IgD-negative memory B cell (primary cell): ENCODE measurements at regions not wholly inside any gene's neighbourhood (a gene's known extent, or its start where the extent isn't known, plus 50 kb on each side); places are given as distances from the start of the nearest gene placed in this dataset.

Experiments used
- H3K27ac Mint-ChIP-seq, 3 donors: one replicate each; pipeline ENCODE4 v1.8.0; 2020 to 2022; ENCODE audit warnings: mild to moderate bottlenecking in 3 of 3, mixed read lengths in 3 of 3, moderate library complexity in 1 of 3
- H3K27me3 Mint-ChIP-seq: one replicate; pipeline ENCODE4 v1.8.0; 2021; ENCODE audit warnings: mixed read lengths
- H3K36me3 Mint-ChIP-seq: one replicate; pipeline ENCODE4 v1.8.0; 2020; ENCODE audit warnings: mild to moderate bottlenecking, mixed read lengths
- H3K4me1 Mint-ChIP-seq, 3 donors: one replicate each; pipeline ENCODE4 v1.8.0; 2020 to 2022; ENCODE audit warnings: mixed read lengths in 3 of 3, mild to moderate bottlenecking in 1 of 3
- H3K4me3 Mint-ChIP-seq, 4 donors: one replicate each; pipeline ENCODE4 v1.8.0; 2020 to 2022; ENCODE audit warnings: mild to moderate bottlenecking in 4 of 4, mixed read lengths in 4 of 4, moderate library complexity in 3 of 4
- H3K9me3 Mint-ChIP-seq, 3 donors: one replicate each; pipeline ENCODE4 v1.8.0; 2020 to 2021; ENCODE audit warnings: mixed read lengths in 3 of 3, mild to moderate bottlenecking in 1 of 3

DNA sequence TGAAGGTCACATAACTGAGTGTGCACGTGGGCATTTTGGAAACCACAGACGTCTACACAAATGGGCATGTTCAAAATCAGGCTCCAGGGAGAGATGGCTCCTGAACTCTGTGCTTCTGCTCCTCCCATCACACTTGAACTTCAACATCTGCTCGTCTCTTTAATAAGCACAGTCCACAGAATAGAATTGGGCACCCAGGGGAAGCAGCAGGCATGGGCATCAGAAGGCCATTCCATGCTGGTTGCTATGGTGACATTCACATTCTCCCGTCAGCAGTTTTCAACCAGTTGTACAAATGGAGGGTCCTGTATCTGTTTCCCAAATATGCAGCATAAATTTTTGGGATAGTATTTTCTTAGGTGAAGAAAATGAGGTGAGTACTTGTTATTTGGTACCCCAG lies 183.7 kb upstream of the COPS8 start:
- no peak overlapping the region for H3K4me3 Mint-ChIP-seq
- peaks cover 2% of the 10 kb centered on the region for H3K27me3 Mint-ChIP-seq
- no peak overlapping the region for H3K27ac Mint-ChIP-seq
- no peaks in the 10 kb centered on the region for H3K36me3 Mint-ChIP-seq
- H3K4me1 Mint-ChIP-seq: peaks cover 0 to under 1% (median 0%) of the 10 kb centered on the region in 3 donors
- H3K9me3 Mint-ChIP-seq: no peaks in the 10 kb centered on the region

DNA sequence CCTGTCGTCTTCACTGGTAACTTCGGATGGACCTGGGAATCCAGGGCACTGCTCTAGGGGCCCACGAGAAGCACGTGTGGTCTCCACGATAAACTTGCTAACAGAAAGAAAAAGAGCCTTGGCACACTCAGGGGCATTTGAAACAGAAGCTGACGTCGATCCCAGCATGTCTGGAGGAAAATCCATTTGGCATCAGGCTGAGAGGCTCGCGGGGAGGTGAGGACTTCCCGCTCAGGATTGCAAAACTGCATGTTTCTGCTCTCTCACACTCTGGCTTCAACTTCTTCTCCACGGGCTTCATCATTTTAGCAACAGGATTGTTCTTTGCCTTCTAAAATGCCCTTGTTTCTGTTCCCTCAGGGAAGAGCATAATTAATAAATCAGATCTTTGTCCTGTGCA lies 181.7 kb upstream of the COPS8 start:
- Mint-ChIP-seq H3K4me1 (no peaks in the 10 kb centered on the region), H3K27ac (no peak overlapping the region), H3K27me3 (peaks cover 5% of the 10 kb centered on the region), H3K9me3 (no peaks in the 10 kb centered on the region), H3K36me3 (no peaks in the 10 kb centered on the region), H3K4me3 (no peak overlapping the region)

DNA sequence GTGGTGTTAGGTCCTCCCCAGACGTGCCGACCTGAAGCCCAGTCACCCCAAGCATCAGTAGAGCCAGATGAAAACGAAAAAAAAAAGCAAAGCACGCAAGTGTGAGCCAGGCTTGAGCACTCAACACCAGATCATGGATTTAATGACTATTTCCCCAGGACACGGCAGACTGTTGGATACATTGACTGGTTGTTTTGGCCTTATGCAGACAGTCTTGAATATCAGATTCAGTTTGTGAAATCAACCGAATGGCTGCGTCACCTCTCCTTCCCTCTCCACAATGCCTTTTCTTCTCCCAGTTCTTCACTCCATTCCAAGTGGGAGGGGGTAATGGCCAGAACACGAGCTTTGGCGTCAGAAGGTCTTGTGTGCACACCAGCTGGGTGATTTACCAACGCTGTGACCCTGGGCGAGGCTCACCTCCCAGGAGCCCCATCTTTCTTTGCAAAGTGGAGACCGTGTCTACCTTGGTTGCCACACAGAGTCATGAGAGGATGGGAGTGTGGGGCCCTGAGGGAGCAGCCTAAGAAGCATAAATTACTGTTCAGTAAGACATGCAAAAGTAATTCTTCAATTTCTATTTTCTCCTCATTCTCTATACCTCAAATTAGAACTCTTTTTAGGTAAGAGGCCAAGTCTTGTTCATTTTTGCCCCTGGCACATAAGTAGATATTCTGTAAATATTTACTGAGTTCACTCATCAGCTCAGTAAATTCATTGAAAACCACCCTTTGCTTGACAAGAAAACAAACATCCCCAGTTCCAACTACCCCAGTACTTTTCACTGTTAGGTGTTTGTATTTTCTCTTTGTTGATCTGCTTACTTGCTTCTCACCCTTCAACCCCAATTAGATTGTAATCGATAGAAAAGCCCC lies 181.1 kb upstream of the COPS8 start:
- no peaks in the 10 kb centered on the region for H3K4me1 Mint-ChIP-seq
- H3K27ac Mint-ChIP-seq: no peak overlapping the region
- peaks cover 5% of the 10 kb centered on the region for H3K27me3 Mint-ChIP-seq
- no peaks in the 10 kb centered on the region for H3K9me3 Mint-ChIP-seq
- H3K36me3 Mint-ChIP-seq: no peaks in the 10 kb centered on the region
- no peak overlapping the region for H3K4me3 Mint-ChIP-seq

DNA sequence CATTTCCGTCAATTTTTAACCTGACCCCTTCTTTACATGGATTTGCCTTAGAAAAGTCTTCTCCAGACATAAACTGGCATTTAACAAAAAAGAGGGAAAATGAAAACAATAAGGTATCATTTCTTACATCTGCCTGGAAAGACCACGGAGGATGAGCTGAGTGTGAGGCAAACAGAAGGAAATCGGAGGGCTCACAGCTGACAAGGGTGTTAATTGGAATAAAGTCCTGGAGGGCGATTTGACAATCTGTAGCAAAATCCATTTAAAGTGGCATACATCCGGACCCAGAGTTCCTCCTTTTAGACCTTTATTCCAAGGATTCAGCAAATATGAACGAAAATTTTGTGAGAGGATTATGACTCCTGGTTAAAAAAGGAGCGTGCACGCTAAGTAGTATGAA lies 179.7 kb upstream of the COPS8 start:
- H3K9me3 Mint-ChIP-seq: no peaks in the 10 kb centered on the region
- peaks cover 5% of the 10 kb centered on the region for H3K27me3 Mint-ChIP-seq
- no peak overlapping the region for H3K4me3 Mint-ChIP-seq
- H3K36me3 Mint-ChIP-seq: no peaks in the 10 kb centered on the region
- H3K27ac Mint-ChIP-seq: no peak overlapping the region
- no peaks in the 10 kb centered on the region for H3K4me1 Mint-ChIP-seq

DNA sequence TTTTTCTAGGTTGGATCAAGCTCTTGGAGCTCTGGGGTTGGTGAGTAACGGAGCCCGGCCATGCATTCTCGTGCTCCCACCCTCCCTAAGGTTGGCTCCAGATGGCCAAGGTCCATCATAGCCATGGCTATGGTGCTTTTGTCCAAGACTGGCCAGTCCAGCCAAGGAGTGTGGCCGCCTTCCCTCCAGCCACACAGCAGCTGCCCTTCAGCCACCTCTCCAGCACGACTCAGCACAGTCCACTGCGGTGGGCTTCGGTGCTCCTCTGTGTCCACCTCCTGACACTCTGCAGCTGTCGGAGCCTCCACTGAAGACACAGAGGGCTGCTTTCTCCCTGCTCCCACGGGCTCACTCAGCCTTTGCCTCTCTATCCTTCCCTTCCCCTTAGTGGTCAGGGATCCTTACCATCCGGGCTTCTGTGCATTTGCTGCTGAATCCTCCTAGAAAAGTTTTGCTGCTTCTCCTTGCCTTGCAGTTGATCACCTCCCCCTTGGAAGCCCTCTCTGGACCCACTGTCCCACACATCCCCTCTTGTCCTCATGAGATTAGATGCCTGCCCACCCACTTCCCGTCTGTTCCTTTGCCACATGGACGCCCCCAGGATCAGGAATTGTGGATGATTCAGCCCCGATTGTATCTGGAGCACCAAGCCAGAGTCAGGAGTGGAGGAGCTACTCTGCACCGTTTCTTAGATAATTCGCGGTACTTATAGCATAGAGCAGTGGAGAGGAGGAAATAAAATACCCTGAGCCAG lies 177.1 kb upstream of the COPS8 start:
- H3K36me3 Mint-ChIP-seq: no peaks in the 10 kb centered on the region
- peaks cover 6% of the 10 kb centered on the region for H3K27me3 Mint-ChIP-seq
- no peak overlapping the region for H3K4me3 Mint-ChIP-seq
- H3K27ac Mint-ChIP-seq: no peak overlapping the region
- no peaks in the 10 kb centered on the region for H3K4me1 Mint-ChIP-seq
- H3K9me3 Mint-ChIP-seq: no peaks in the 10 kb centered on the region

DNA sequence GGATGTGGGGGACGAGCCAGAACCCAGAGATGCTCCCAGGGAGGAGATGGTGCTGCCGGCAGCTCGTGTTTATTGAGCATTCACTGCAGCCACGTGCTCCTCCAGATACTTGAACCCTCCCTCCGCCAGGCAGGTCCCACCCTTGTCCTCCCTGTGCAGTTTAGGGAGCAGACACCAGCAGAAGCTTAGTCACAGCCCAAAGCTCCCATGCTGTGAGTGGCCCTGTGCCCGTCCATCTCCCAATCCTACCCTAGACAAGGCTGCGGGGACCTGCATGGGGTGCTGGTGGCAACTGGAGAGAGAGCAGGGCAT lies 176.5 kb upstream of the COPS8 start:
- Mint-ChIP-seq H3K27ac (no peak overlapping the region), H3K27me3 (peaks cover 6% of the 10 kb centered on the region), H3K4me3 (no peak overlapping the region), H3K9me3 (no peaks in the 10 kb centered on the region), H3K4me1 (no peaks in the 10 kb centered on the region), H3K36me3 (no peaks in the 10 kb centered on the region)

DNA sequence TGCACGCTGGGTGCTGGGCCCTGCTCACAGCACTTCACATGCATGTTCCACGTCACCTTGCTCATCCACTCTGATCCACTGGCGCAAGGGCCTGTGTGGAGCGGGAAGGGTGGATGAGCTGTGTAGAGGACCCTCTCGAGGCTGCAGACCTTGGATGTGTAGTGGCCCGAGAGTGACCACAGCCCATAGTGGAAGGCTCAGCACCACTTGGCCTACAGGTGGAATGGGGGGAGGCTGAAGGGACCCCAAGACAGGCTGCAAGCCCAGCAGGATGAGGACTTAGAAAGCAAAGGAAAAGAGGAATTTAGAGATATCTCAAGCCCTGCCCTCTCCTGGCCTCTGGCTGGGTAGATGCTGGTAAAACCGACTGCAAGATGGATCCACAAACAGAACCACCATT lies 175.9 kb upstream of the COPS8 start:
- Mint-ChIP-seq H3K4me3 (no peak overlapping the region), H3K9me3 (no peaks in the 10 kb centered on the region), H3K27me3 (peaks cover 6% of the 10 kb centered on the region), H3K27ac (no peak overlapping the region), H3K36me3 (no peaks in the 10 kb centered on the region), H3K4me1 (no peaks in the 10 kb centered on the region)

DNA sequence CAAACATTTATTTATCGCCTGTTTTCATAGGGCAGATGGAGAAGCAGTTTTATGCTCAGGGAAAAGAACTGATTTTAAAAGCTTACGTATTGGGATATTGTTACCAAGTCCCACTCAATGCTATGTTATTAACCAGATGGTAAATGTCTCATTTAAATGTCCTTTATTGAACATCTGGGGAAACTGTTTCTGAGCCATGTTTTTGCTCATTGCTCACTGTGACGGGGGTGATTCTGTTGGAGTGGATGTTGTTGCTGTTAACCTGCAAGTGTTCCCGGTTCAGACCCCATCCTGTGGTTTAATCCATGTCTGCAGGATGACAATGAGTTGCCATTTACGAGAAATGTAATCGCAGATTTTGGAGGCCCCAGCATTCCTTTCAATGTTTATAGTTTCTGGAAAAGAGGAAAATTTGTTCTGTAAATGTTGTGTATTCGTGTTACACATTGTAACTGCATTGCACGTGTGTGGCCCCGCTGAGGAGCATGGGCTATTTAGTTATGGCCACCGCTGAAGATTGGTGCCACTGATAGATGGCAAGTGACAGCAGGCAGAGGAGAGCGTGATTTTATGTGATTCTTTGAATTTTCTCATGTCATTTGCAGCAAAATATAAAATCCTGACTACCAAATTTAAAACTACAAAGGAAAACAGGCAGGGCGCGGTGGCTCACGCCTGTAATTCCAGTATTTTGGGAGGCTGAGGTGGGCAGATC lies 174.8 kb upstream of the COPS8 start:
- peaks cover 6% of the 10 kb centered on the region for H3K27me3 Mint-ChIP-seq
- H3K4me3 Mint-ChIP-seq: no peak overlapping the region
- no peaks in the 10 kb centered on the region for H3K9me3 Mint-ChIP-seq
- H3K4me1 Mint-ChIP-seq: no peaks in the 10 kb centered on the region
- H3K36me3 Mint-ChIP-seq: no peaks in the 10 kb centered on the region
- H3K27ac Mint-ChIP-seq: no peak overlapping the region

DNA sequence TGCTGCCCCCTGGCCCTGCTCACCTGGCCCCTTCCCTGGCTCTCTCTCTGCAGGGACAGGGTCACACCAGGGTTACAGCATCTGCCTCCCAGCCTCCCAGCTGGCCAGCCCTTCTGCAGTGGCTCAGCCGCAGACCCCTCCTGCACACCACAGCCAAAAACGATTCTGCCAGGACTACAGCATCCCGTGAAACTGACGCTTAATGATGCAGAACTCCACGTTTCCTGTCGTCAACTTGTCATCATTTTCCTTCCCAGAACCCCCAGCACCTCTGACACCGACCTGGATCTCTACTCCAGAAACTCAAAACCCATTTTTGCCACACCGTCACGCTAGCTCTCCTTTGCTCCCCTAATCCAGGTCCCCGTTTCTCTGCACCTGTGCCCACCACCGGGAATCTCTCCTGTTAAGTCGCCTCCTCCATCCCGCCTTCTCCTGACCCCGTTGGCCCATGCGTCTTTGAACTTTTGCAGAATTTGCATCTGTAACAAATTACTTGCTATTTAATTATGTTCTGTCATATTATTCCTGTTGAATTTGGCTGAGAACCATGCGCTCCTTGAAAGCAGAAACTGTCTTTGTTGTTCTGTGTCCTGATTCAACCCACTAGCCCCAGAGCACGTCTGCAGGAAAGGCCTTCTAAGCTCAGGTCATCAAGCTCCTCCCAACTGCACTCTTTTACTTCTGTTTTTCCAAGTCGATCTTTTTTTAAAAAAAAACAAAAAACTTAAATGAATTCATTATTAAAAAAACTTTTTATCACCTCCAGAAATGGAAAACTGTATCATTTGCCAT lies 173.2 kb upstream of the COPS8 start:
- Mint-ChIP-seq H3K27ac (no peak overlapping the region), H3K9me3 (no peaks in the 10 kb centered on the region), H3K36me3 (no peaks in the 10 kb centered on the region), H3K4me3 (no peak overlapping the region), H3K27me3 (peaks cover 6% of the 10 kb centered on the region), H3K4me1 (no peaks in the 10 kb centered on the region)

DNA sequence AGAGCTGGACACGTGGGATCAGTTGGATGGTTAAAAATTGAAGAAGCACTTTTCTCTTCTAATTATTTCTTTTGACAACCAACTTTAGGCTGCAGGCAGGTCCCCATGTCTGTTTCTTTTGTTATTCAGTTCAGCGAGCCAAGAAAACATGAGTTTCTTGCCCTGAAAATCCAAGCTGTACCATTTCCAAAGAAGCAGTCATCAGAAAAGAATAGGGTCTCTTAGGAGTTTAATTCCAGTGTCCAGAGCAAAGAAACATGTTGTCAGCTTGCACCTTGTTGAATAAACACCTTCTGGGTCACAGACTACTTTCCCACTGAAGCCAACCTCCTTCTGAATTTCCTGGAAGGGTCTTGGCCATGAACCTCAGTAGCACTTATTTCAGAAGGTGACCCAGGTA lies 170.5 kb upstream of the COPS8 start:
- H3K4me3 Mint-ChIP-seq: peak overlapping the region in 1 of 4 donors; percentile 22
- no peaks in the 10 kb centered on the region for H3K36me3 Mint-ChIP-seq
- H3K4me1 Mint-ChIP-seq: no peaks in the 10 kb centered on the region
- peaks cover 7% of the 10 kb centered on the region for H3K27me3 Mint-ChIP-seq
- no peak overlapping the region for H3K27ac Mint-ChIP-seq
- H3K9me3 Mint-ChIP-seq: no peaks in the 10 kb centered on the region

DNA sequence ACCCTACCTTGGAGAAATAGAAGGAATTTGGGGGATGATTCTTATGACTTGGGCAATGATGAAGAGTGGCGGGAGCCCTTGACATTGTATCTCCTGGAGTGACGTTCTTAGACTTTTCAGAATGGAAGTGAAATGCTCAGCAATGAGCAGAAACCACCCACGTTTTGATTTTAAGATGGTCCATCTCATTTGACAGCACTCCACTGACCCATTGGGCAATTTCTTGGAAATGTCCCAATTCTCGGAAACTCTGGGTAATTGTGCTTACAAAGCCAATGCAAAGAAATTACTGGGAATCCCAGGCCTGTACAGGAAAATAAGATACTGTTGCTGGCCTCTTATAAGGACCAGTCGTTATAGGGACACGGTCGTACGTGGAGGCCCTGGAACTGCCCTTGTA lies 170.0 kb upstream of the COPS8 start:
- Mint-ChIP-seq H3K4me1 (no peaks in the 10 kb centered on the region), H3K27me3 (peaks cover 9% of the 10 kb centered on the region), H3K36me3 (no peaks in the 10 kb centered on the region), H3K27ac (no peak overlapping the region), H3K9me3 (no peaks in the 10 kb centered on the region), H3K4me3 (no peak overlapping the region)

DNA sequence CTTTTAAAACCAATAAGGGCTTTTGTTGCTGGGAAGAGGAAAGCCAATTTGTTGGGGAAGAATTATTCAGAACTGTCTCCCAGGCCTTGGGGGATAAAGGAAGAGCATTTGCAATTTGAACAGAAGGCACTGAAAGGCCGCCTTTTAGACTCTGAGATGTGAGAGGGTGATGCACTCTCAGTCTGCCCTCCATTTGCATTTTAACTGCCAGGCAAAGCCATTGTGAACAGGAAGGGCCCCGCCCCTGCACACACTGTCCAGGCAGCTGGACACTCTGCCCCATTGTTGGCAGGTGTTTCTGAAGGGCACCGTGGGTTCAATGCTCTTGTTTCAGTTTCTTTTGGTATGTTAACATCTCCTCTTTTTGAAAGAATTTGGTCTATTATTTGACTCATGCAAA lies 169.5 kb upstream of the COPS8 start:
- H3K27ac Mint-ChIP-seq: no peak overlapping the region
- H3K36me3 Mint-ChIP-seq: no peaks in the 10 kb centered on the region
- H3K9me3 Mint-ChIP-seq: no peaks in the 10 kb centered on the region
- peaks cover 9% of the 10 kb centered on the region for H3K27me3 Mint-ChIP-seq
- H3K4me1 Mint-ChIP-seq: no peaks in the 10 kb centered on the region
- H3K4me3 Mint-ChIP-seq: no peak overlapping the region

DNA sequence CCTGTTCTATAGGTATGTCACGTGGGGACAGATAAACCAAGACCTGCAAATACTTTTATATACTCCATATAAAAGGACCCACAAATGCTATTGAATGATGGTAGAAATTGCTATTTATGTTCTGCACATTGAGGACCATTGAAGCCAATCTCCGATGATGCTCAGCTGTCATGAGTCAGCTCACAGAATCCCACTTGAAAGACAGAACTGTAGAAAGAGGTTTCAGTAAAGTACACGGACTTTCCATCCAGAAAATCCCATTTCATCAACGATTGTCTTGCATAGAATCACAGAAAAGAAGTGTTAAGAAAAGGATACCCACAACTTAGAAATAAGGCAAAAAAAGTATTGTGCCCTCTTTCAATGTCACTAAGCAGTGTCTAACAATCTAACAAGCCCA lies 169.0 kb upstream of the COPS8 start:
- H3K4me1 Mint-ChIP-seq: no peaks in the 10 kb centered on the region
- H3K36me3 Mint-ChIP-seq: no peaks in the 10 kb centered on the region
- H3K27ac Mint-ChIP-seq: no peak overlapping the region
- H3K9me3 Mint-ChIP-seq: no peaks in the 10 kb centered on the region
- H3K27me3 Mint-ChIP-seq: peaks cover 9% of the 10 kb centered on the region
- no peak overlapping the region for H3K4me3 Mint-ChIP-seq

DNA sequence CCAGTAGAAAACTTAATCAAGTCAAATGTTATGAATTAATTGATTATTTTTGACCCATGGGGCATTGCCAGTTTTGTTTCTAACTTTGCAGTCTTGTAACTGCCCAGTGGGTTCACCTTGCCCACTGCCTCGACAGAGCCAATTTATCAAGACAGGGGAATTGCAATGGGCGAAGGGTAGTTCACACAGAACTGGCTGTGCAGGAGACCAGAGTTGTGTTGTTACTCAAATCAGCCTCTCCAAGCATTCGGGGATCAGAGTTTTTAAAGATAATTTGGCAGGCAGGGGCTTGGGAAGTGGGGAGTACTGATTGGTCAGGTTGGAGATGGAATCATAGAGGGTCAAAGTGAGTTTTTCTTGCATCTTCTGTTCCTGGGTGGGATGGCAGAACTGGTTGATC lies 168.5 kb upstream of the COPS8 start:
- Mint-ChIP-seq H3K4me3 (no peak overlapping the region), H3K27me3 (peaks cover 7% of the 10 kb centered on the region), H3K36me3 (no peaks in the 10 kb centered on the region), H3K27ac (no peak overlapping the region), H3K4me1 (no peaks in the 10 kb centered on the region), H3K9me3 (no peaks in the 10 kb centered on the region)

DNA sequence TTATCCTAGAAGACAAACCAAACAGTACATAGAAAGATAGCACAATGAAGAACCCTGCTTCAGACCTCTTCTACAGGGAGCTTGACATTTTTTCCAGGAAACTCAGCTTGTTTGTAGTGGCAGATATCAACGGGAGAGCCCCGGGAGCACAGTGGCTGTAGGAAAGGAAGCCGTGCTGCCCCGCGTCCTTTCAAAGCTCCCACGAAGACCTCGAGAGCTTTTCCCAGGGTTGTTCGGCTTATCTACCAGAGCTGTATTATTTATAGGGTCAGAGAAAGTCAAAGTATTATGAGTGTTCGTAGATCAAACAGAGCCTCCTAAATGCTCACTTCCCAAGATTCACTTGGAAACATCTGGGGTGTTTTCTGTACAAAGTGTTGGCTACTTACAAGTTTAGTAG lies 167.1 kb upstream of the COPS8 start:
- H3K36me3 Mint-ChIP-seq: no peaks in the 10 kb centered on the region

More for the DNA sequence above, 167.1 kb upstream of the COPS8 start:
- Mint-ChIP-seq H3K27ac (no peak overlapping the region), H3K27me3 (peaks cover 7% of the 10 kb centered on the region), H3K9me3 (no peaks in the 10 kb centered on the region), H3K4me3 (no peak overlapping the region), H3K4me1 (no peaks in the 10 kb centered on the region)
